ENCODE measurements at regions not wholly inside any gene's neighbourhood (a gene's known extent, or its start where the extent isn't known, plus 50 kb on each side); places are given as distances from the start of the nearest gene placed in this dataset.

DNA sequence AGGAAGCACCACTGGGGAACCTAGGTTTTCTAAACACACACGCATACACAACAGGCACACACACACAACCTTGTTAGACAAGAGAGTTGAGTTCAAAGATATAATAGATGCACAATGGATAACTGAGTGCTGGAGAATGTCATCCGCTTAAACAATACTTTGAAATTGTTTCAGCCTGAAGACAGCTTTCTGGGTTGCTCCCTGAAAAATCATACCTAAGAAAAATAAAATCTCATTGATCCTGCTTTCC lies 126.1 kb downstream of the TMEM161B start:
- TF ChIP-seq EZH2 (IDR thresholded peaks at IDR 0.05; ENCODE audit: borderline replicate concordance, insufficient read depth, low read length, poor library complexity, severe bottlenecking), result no peak
- no peak for TF ChIP-seq RAD21 (conservative IDR thresholded peaks at IDR 0.05)

Data from neural cell (in vitro differentiated cells).